Hematopoietic multipotent progenitor cell treated with erythropoietin and hydrocortisone succinate and interleukin-3 and kit ligand, for 6 days (in vitro differentiated cells): ENCODE measurements at regions not wholly inside any gene's neighbourhood (a gene's known extent, or its start where the extent isn't known, plus 50 kb on each side); places are given as distances from the start of the nearest gene placed in this dataset.
"Not testable (repeated sequence)": the region's sequence is repeated elsewhere in the genome, so short reads cannot be mapped to it uniquely, and the experiment has no call there.

Experiments
- DNase-seq: peaks from one replicate; pipeline ENCODE4 v3.0.0-alpha.2; 2015

GRCh38 chr6:3900744-3901336 lies 51.7 kb downstream of the FAM50B start:
- DNase-seq, result no peak

- DNase-seq, result no peak
These were observed 53.9 kb downstream of the FAM50B start for GRCh38 chr6:3902871-3903648.

GRCh38 chr6:3904518-3904917 lies 55.3 kb downstream of the FAM50B start:
- DNase-seq, result no peak

GRCh38 chr6:3905945-3906845 lies 57.0 kb downstream of the FAM50B start:
- no peak for DNase-seq

- DNase-seq, result no peak
These were observed 57.6 kb downstream of the FAM50B start for GRCh38 chr6:3906846-3907151.

GRCh38 chr6:3908223-3908622 lies 59.0 kb downstream of the FAM50B start:
- no peak for DNase-seq

- DNase-seq, result no peak
These were observed 59.8 kb downstream of the FAM50B start for GRCh38 chr6:3908961-3909360.

- no peak for DNase-seq
These were observed 61.0 kb downstream of the FAM50B start for GRCh38 chr6:3910106-3910663.

- DNase-seq, result no peak
These were observed 62.0 kb downstream of the FAM50B start for GRCh38 chr6:3911130-3911529.

- no peak for DNase-seq
These were observed 62.6 kb downstream of the FAM50B start for GRCh38 chr6:3911614-3912336.

GRCh38 chr6:3912361-3913076 lies 63.3 kb downstream of the FAM50B start:
- DNase-seq, result no peak

GRCh38 chr6:3913077-3913957 lies 64.1 kb downstream of the FAM50B start:
- no peak for DNase-seq

- DNase-seq, result no peak
These were observed 64.8 kb downstream of the FAM50B start for GRCh38 chr6:3913958-3914337.

GRCh38 chr6:3915076-3915791 lies 66.1 kb downstream of the FAM50B start:
- DNase-seq, result no peak

- no peak for DNase-seq
These were observed 67.0 kb downstream of the FAM50B start for GRCh38 chr6:3916211-3916610.

- DNase-seq, result not testable (repeated sequence)
These were observed 67.6 kb downstream of the FAM50B start for GRCh38 chr6:3916749-3917148.

GRCh38 chr6:3918469-3918868 lies 69.3 kb downstream of the FAM50B start:
- DNase-seq, result no peak

GRCh38 chr6:3919130-3919628 lies 70.0 kb downstream of the FAM50B start:
- no peak for DNase-seq

GRCh38 chr6:3919849-3920248 lies 70.7 kb downstream of the FAM50B start:
- no peak for DNase-seq

GRCh38 chr6:3920321-3920720 lies 71.1 kb downstream of the FAM50B start:
- no peak for DNase-seq
